ENCODE measurements at regions not wholly inside any gene's neighbourhood (a gene's known extent, or its start where the extent isn't known, plus 50 kb on each side); places are given as distances from the start of the nearest gene placed in this dataset.

- no peak for DNase-seq
Observed at GRCh38 chr9:1591310-1591709, 423.8 kb upstream of the SMARCA2 start.

- no peak for DNase-seq
Observed at GRCh38 chr9:1598270-1598669, 416.9 kb upstream of the SMARCA2 start.

- DNase-seq = no peak
Observed at GRCh38 chr9:1599961-1600360, 415.2 kb upstream of the SMARCA2 start.

- DNase-seq = peak in 3 of 4 experiments; percentile 2 to 23 (median 8)
Observed at GRCh38 chr9:1604942-1605560, 410.1 kb upstream of the SMARCA2 start.

GRCh38 chr9:1606253-1606652 is 408.9 kb upstream of the SMARCA2 start:
- DNase-seq = peak; percentile 5 to 16 (median 8)

GRCh38 chr9:1612886-1613285 is 402.3 kb upstream of the SMARCA2 start:
- no peak for DNase-seq

- no peak for DNase-seq
Observed at GRCh38 chr9:1617419-1617818, 397.7 kb upstream of the SMARCA2 start.

- no peak for DNase-seq
Observed at GRCh38 chr9:1619915-1620710, 395.0 kb upstream of the SMARCA2 start.

GRCh38 chr9:1637401-1637800 is 377.7 kb upstream of the SMARCA2 start:
- DNase-seq = no peak

- no peak for DNase-seq
Observed at GRCh38 chr9:1639166-1639565, 376.0 kb upstream of the SMARCA2 start.

- DNase-seq = no peak
Observed at GRCh38 chr9:1647776-1648175, 367.4 kb upstream of the SMARCA2 start.

GRCh38 chr9:1653282-1653681 is 361.9 kb upstream of the SMARCA2 start:
- no peak for DNase-seq

GRCh38 chr9:1658661-1659362 is 356.3 kb upstream of the SMARCA2 start:
- no peak for DNase-seq

GRCh38 chr9:1659363-1659690 is 355.8 kb upstream of the SMARCA2 start:
- no peak for DNase-seq

GRCh38 chr9:1668441-1668840 is 346.7 kb upstream of the SMARCA2 start:
- no peak for DNase-seq

GRCh38 chr9:1673300-1673699 is 341.8 kb upstream of the SMARCA2 start:
- no peak for DNase-seq

GRCh38 chr9:1676771-1677170 is 338.4 kb upstream of the SMARCA2 start:
- DNase-seq = no peak

GRCh38 chr9:1683951-1684350 is 331.2 kb upstream of the SMARCA2 start:
- DNase-seq = no peak

GRCh38 chr9:1698991-1699390 is 316.2 kb upstream of the SMARCA2 start:
- no peak for DNase-seq

GRCh38 chr9:1701113-1701512 is 314.0 kb upstream of the SMARCA2 start:
- DNase-seq = no peak

GRCh38 chr9:1702701-1703100 is 312.4 kb upstream of the SMARCA2 start:
- DNase-seq = no peak

GRCh38 chr9:1707291-1707690 is 307.9 kb upstream of the SMARCA2 start:
- DNase-seq = no peak

- no peak for DNase-seq
Observed at GRCh38 chr9:1708219-1708618, 306.9 kb upstream of the SMARCA2 start.

- peak; percentile 2 to 32 (median 14) for DNase-seq
Observed at GRCh38 chr9:1709347-1709746, 305.8 kb upstream of the SMARCA2 start.
